ENCODE measurements at regions not wholly inside any gene's neighbourhood (a gene's known extent, or its start where the extent isn't known, plus 50 kb on each side); places are given as distances from the start of the nearest gene placed in this dataset.
"Not testable (repeated sequence)": the region's sequence is repeated elsewhere in the genome, so short reads cannot be mapped to it uniquely, and the experiment has no call there.

DNA sequence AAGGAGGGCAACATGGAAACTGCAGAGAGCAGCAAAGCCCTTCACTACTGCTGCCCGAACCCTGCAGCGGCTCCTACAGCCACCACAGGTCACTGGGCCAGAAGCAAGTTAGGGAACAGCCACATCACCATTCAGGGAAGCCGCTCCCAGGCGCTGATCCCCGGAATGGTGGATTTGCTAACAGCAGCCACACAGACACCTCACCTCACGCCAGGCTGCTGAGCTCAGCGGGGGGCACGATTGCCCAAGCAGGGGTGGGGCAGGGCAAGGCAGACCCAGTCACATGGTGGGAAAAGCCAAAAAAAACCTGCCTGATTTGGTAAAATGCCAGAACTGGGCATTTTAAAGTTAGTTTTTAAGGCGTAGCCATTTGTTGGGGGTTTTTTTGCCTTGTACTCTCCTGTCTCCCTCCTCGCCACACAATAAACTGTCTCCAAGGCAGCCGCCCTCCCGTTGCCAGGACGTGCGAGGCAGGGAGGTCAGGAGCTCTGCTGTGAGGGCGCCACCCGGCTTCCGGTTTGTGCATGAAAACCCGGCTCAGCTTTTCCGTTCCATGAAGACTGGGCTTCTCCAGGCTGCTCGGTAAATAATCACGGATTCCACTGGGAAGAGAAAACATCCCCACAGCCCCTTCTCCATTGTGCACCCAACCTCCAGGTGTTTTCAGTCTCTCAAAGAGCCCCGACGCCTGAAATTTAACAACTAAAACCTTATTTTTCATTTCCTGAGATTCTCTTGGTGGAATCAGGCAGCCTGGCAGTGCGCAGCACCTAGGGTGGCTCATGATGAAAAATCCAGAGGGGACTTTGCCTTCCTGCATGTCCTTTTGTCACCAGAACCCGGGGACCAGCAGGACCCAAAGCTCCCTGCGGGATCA is 453.5 kb downstream of the PREX1 start:
- peak overlapping the region; percentile 30 for H3K4me2 ChIP-seq (ENCODE audit: low read depth, low read length)
- TF ChIP-seq, protein P1, sequence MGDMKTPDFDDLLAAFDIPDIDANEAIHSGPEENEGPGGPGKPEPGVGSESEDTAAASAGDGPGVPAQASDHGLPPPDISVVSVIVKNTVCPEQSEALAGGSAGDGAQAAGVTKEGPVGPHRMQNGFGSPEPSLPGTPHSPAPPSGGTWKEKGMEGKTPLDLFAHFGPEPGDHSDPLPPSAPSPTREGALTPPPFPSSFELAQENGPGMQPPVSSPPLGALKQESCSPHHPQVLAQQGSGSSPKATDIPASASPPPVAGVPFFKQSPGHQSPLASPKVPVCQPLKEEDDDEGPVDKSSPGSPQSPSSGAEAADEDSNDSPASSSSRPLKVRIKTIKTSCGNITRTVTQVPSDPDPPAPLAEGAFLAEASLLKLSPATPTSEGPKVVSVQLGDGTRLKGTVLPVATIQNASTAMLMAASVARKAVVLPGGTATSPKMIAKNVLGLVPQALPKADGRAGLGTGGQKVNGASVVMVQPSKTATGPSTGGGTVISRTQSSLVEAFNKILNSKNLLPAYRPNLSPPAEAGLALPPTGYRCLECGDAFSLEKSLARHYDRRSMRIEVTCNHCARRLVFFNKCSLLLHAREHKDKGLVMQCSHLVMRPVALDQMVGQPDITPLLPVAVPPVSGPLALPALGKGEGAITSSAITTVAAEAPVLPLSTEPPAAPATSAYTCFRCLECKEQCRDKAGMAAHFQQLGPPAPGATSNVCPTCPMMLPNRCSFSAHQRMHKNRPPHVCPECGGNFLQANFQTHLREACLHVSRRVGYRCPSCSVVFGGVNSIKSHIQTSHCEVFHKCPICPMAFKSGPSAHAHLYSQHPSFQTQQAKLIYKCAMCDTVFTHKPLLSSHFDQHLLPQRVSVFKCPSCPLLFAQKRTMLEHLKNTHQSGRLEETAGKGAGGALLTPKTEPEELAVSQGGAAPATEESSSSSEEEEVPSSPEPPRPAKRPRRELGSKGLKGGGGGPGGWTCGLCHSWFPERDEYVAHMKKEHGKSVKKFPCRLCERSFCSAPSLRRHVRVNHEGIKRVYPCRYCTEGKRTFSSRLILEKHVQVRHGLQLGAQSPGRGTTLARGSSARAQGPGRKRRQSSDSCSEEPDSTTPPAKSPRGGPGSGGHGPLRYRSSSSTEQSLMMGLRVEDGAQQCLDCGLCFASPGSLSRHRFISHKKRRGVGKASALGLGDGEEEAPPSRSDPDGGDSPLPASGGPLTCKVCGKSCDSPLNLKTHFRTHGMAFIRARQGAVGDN (CRISPR knock-in tag; IDR thresholded peaks at IDR 0.05), result peak; percentile 50; the same call in 1 of the 2 replicates
- TF ChIP-seq, protein P2, sequence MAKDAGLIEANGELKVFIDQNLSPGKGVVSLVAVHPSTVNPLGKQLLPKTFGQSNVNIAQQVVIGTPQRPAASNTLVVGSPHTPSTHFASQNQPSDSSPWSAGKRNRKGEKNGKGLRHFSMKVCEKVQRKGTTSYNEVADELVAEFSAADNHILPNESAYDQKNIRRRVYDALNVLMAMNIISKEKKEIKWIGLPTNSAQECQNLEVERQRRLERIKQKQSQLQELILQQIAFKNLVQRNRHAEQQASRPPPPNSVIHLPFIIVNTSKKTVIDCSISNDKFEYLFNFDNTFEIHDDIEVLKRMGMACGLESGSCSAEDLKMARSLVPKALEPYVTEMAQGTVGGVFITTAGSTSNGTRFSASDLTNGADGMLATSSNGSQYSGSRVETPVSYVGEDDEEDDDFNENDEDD (CRISPR knock-in tag; IDR thresholded peaks at IDR 0.05; ENCODE audit: borderline replicate concordance), result 0 out of 2 replicates have a peak, but pooled peaks have one; percentile 23
- TF ChIP-seq RAD21 (CRISPR knock-in tag; IDR thresholded peaks at IDR 0.05), result peak; percentile 52; the same call in 1 of the 2 replicates
- TF ChIP-seq, protein P3, sequence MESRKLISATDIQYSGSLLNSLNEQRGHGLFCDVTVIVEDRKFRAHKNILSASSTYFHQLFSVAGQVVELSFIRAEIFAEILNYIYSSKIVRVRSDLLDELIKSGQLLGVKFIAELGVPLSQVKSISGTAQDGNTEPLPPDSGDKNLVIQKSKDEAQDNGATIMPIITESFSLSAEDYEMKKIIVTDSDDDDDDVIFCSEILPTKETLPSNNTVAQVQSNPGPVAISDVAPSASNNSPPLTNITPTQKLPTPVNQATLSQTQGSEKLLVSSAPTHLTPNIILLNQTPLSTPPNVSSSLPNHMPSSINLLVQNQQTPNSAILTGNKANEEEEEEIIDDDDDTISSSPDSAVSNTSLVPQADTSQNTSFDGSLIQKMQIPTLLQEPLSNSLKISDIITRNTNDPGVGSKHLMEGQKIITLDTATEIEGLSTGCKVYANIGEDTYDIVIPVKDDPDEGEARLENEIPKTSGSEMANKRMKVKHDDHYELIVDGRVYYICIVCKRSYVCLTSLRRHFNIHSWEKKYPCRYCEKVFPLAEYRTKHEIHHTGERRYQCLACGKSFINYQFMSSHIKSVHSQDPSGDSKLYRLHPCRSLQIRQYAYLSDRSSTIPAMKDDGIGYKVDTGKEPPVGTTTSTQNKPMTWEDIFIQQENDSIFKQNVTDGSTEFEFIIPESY (CRISPR knock-in tag; IDR thresholded peaks at IDR 0.05), result peak; percentile 44
- TF ChIP-seq ERF (CRISPR knock-in tag; IDR thresholded peaks at IDR 0.05), result peak; percentile 24; the same call in 1 of the 2 replicates
- TF ChIP-seq, protein P4, sequence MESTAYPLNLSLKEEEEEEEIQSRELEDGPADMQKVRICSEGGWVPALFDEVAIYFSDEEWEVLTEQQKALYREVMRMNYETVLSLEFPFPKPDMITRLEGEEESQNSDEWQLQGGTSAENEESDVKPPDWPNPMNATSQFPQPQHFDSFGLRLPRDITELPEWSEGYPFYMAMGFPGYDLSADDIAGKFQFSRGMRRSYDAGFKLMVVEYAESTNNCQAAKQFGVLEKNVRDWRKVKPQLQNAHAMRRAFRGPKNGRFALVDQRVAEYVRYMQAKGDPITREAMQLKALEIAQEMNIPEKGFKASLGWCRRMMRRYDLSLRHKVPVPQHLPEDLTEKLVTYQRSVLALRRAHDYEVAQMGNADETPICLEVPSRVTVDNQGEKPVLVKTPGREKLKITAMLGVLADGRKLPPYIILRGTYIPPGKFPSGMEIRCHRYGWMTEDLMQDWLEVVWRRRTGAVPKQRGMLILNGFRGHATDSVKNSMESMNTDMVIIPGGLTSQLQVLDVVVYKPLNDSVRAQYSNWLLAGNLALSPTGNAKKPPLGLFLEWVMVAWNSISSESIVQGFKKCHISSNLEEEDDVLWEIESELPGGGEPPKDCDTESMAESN (CRISPR knock-in tag; conservative IDR thresholded peaks at IDR 0.05), result peak; percentile 57; the same call in 1 of the 2 replicates
- 0 out of 2 replicates have a peak, but pooled peaks have one; percentile 53 for TF ChIP-seq MEIS2 (CRISPR knock-in tag; IDR thresholded peaks at IDR 0.05)
- TF ChIP-seq PCBP1 (IDR thresholded peaks at IDR 0.05; ENCODE audit: borderline replicate concordance, low read depth, low read length), result 0 out of 2 replicates have a peak, but pooled peaks have one; percentile 32
- TF ChIP-seq ZNF614 (CRISPR knock-in tag; IDR thresholded peaks at IDR 0.05; ENCODE audit: borderline replicate concordance), result 0 out of 2 replicates have a peak, but pooled peaks have one; percentile 31
- TF ChIP-seq ZKSCAN8 (CRISPR knock-in tag; IDR thresholded peaks at IDR 0.05; ENCODE audit: borderline replicate concordance), result 0 out of 2 replicates have a peak, but pooled peaks have one; percentile 32
- 0 out of 2 replicates have a peak, but pooled peaks have one; percentile 9 for TF ChIP-seq ZNF703 (CRISPR knock-in tag; IDR thresholded peaks at IDR 0.05; ENCODE audit: borderline replicate concordance)

More for the DNA sequence above, 453.5 kb downstream of the PREX1 start:
- H2AFZ ChIP-seq (ENCODE audit: low read length); H3K9me3 ChIP-seq (ENCODE audit: low read length); H3K79me2 ChIP-seq (ENCODE audit: insufficient read depth, low read length); H3K27me3 ChIP-seq (ENCODE audit: control insufficient read depth in 1 of 2, insufficient read depth in 2 of 2, low read length in 2 of 2); H3K4me3 ChIP-seq (replicated peaks in 1 of 3; ENCODE audit: insufficient read depth in 1 of 3, low read depth in 2 of 3, low read length in 3 of 3); H3K36me3 ChIP-seq (replicated peaks in 1 of 2; ENCODE audit: control insufficient read depth in 1 of 2, insufficient read depth in 2 of 2, low read length in 2 of 2); CTCF ChIA-PET (ENCODE audit: low intra/inter-chr PET ratio, low total read pairs); DNase-seq (ENCODE audit: low spot score); BruUV-seq (replicated peaks); H4K20me1 ChIP-seq (ENCODE audit: insufficient read depth, low read length); FAIRE-seq: not testable (repeated sequence)
- in situ Hi-C loops (cut with HindIII; ENCODE audit: extremely low pct_ligation_motif_present, low pct_unique_long_range_greater_than_20kb) (loop anchor here (10.0 kb wide), 1 partner anchor 399 kb away; no protein-coding TSS in a partner anchor), intact Hi-C loops (cut with micrococcal nuclease; ENCODE audit: unreplicated experiment) (loop anchor here (10.0 kb wide), 1 partner anchor 551 kb away; the partner anchor contains the start of gene ARFGEF2)
- peak; percentile 4; the same call in 2 of the 3 replicates for ATAC-seq
- POLR2A ChIA-PET, result interaction anchor here (1.1 to 5.0 kb wide), 5 partner anchors 10 to 78 kb away, joined by 3 to 35 read pairs (median 8); no protein-coding TSS in a partner anchor
- peaks cover 91% of the 10 kb centered on the region for H3K4me1 ChIP-seq (ENCODE audit: insufficient read depth, low read length)
- peak overlapping the region; percentile 90 for H3K27ac ChIP-seq (ENCODE audit: extremely low read length, insufficient read depth, low read length)
- H3K9ac ChIP-seq (ENCODE audit: insufficient read depth, low read depth, low read length), result peak overlapping the region; percentile 40
- WGBS (ENCODE audit: low lambda C conversion rate), result 88% methylated on average over 24 of the region's 26 CpGs
